ENCODE measurements at regions not wholly inside any gene's neighbourhood (a gene's known extent, or its start where the extent isn't known, plus 50 kb on each side); places are given as distances from the start of the nearest gene placed in this dataset.

- H3K4me3 Mint-ChIP-seq = no peak overlapping the region
- Histone ChIP-seq H3K23ac (ENCODE audit: insufficient read length, low read depth, low read length) (no peak overlapping the region), H3K56ac (ENCODE audit: insufficient read length, low read depth, low read length) (no peak overlapping the region), H3K79me1 (ENCODE audit: insufficient read depth, low read depth, low read length, poor library complexity, severe bottlenecking) (no peaks in the 10 kb centered on the region), H3K23me2 (ENCODE audit: insufficient read length, low read depth, low read length, poor library complexity, severe bottlenecking) (no peaks in the 10 kb centered on the region), H3K4me1 (ENCODE audit: insufficient read depth, low read length) (no peaks in the 10 kb centered on the region), H4K5ac (ENCODE audit: insufficient read length, low read depth, low read length) (no peak overlapping the region), H2BK120ac (ENCODE audit: low read depth, low read length, poor library complexity, severe bottlenecking) (no peak overlapping the region), H2AK5ac (ENCODE audit: insufficient read length, low read length) (no peak overlapping the region), H2BK15ac (ENCODE audit: low read depth, low read length) (no peak overlapping the region), H3K27me3 (ENCODE audit: insufficient read depth, low read length) (no peaks in the 10 kb centered on the region), H2BK5ac (ENCODE audit: insufficient read length, low read length) (no peak overlapping the region), H2BK20ac (ENCODE audit: low read depth, low read length, poor library complexity, severe bottlenecking) (no peak overlapping the region), H3K79me2 (ENCODE audit: insufficient read depth, low read length) (no peaks in the 10 kb centered on the region), H3K4ac (ENCODE audit: low read depth, low read length) (no peak overlapping the region), H3K4me2 (ENCODE audit: insufficient read depth, insufficient read length, low read length) (no peak overlapping the region), H3K18ac (ENCODE audit: insufficient read length, low read depth, low read length) (no peak overlapping the region), H3T11ph (ENCODE audit: low read length) (no peak overlapping the region), H3K14ac (ENCODE audit: insufficient read depth, low read length) (no peak overlapping the region), H3K27ac (ENCODE audit: insufficient read length, low read depth, low read length) (no peak overlapping the region), H4K20me1 (ENCODE audit: control insufficient read depth, insufficient read depth, insufficient read length) (no peaks in the 10 kb centered on the region), H3K9ac (ENCODE audit: extremely low read depth, insufficient read length, low read length) (no peak overlapping the region), H4K91ac (ENCODE audit: insufficient read length, low read depth, low read length) (no peak overlapping the region), H4K8ac (replicated peaks; ENCODE audit: insufficient read length, low read depth, low read length) (no peak overlapping the region), H3K9me3 (ENCODE audit: control insufficient read depth, low read depth, low read length) (no peaks in the 10 kb centered on the region), H2BK12ac (ENCODE audit: insufficient read length, low read depth, low read length) (no peak overlapping the region), H2AFZ (ENCODE audit: low read length) (no peak overlapping the region)
- no peaks in the 10 kb centered on the region for H3K36me3 Mint-ChIP-seq (ENCODE audit: insufficient read depth in 1 of 3, low read depth in 3 of 3)
- DNase-seq = no peak
- peaks cover 6 to 9% of the 10 kb centered on the region in 2 experiments; a peak in 3 of 4 replicates for H3K4me1 Mint-ChIP-seq
- no peak overlapping the region for H3K27ac Mint-ChIP-seq
- WGBS (ENCODE audit: extremely low coverage, insufficient read length, low lambda C conversion rate) = no CpG with 5 or more reads among the region's 3 CpGs
- H3K27me3 Mint-ChIP-seq (ENCODE audit: low read depth) = no peaks in the 10 kb centered on the region; the same call in 1 of the 2 replicates
- H3K9me3 Mint-ChIP-seq = no peaks in the 10 kb centered on the region
- no peak for TF ChIP-seq CTCF (conservative IDR thresholded peaks at IDR 0.05)
Measured at GRCh38 chr2:30355306-30355705, 91.7 kb upstream of the LCLAT1 start.
